Thyroid gland (tissue), 4 donors: ENCODE measurements at regions not wholly inside any gene's neighbourhood (a gene's known extent, or its start where the extent isn't known, plus 50 kb on each side); places are given as distances from the start of the nearest gene placed in this dataset.

Experiments
- DNase-seq, 2 donors: peaks; one replicate each; pipeline ENCODE4 v3.0.0-alpha.2; 2019
- H3K27ac ChIP-seq, 3 donors: fragments of 200-600 bp; sonication (generic); 1 replicate in 2 of 3; 2 replicates in 1 of 3; pipeline ENCODE4 v1.5.1; 2016 to 2019; ENCODE audit warnings: mild to moderate bottlenecking in 1 of 3, moderate library complexity in 1 of 3
- H3K27me3 ChIP-seq: fragments of 200-600 bp; sonication (generic); one replicate; pipeline ENCODE4 v1.5.1; 2019
- H3K36me3 ChIP-seq, 2 donors: fragments of 200-600 bp; sonication (generic); one replicate each; pipeline ENCODE4 v1.5.1; 2016 to 2019
- H3K4me1 ChIP-seq, 2 donors: fragments of 200-600 bp; sonication (generic); one replicate each; pipeline ENCODE4 v1.5.1; 2017 to 2019
- H3K4me3 ChIP-seq, 3 donors: fragments of 200-600 bp; sonication (generic); replicated peaks in 1 of 3; 1 replicate in 2 of 3; 2 replicates in 1 of 3; pipeline ENCODE4 v1.5.1; 2016; ENCODE audit warnings: mild to moderate bottlenecking in 1 of 3
- H3K9me3 ChIP-seq: fragments of 200-600 bp; sonication (generic); one replicate; pipeline ENCODE4 v1.5.1; 2017
- CTCF ChIP-seq, 6 experiments: fragments of 200-600 bp in 3 of 6; fragments of 450-650 bp in 3 of 6; sonication (generic) in 3 of 6; IDR thresholded peaks; one replicate each; pipeline ENCODE4 v1.5.1; 2016 to 2019; ENCODE audit warnings: antibody characterized with exemption in 6 of 6, mild to moderate bottlenecking in 2 of 6, inconsistent platforms in 1 of 6, moderate library complexity in 1 of 6
- POLR2A ChIP-seq, 2 donors: fragments of 450-650 bp; IDR thresholded peaks; one replicate each; pipeline ENCODE4 v1.6.1; 2017; ENCODE audit warnings: antibody characterized with exemption in 2 of 2, mild to moderate bottlenecking in 2 of 2, moderate library complexity in 1 of 2
- WGBS, 2 donors: methylation state at CpG; one replicate each; pipeline ENCODE4 v1.1.5; 2017; 5-methylcytosine and 5-hydroxymethylcytosine counted together
- intact Hi-C: fragments of 100-400 bp; cut with DNase I; formaldehyde crosslinking; loops from one replicate; pipeline ENCODE4 v1.15.1; 2023

GRCh38 chr2:833180-833579, 117.5 kb upstream of the SNTG2 start:
- intact Hi-C loops = no loop called here
- no peak for DNase-seq
- 84 to 91% methylated on average over 5 of the region's 5 CpGs for WGBS, 2 donors

GRCh38 chr2:832635-833034, 118.0 kb upstream of the SNTG2 start:
- Histone ChIP-seq H3K27ac (no peak overlapping the region), H3K9me3 (no peaks in the 10 kb centered on the region), H3K36me3 (no peaks in the 10 kb centered on the region), H3K27me3 (no peaks in the 10 kb centered on the region), H3K4me1 (peaks cover 4 to 11% of the 10 kb centered on the region in 2 donors), H3K4me3 (no peak overlapping the region)
- intact Hi-C loops = no loop called here
- WGBS, 2 donors = 76 to 89% methylated on average over 2 of the region's 2 CpGs
- DNase-seq = no peak
- TF ChIP-seq POLR2A (IDR thresholded peaks at IDR 0.05) (no peak), CTCF (IDR thresholded peaks at IDR 0.05) (no peak)

More at GRCh38 chr2:833180-833579, 117.5 kb upstream of the SNTG2 start:
- Histone ChIP-seq H3K4me1 (peaks cover 4 to 11% of the 10 kb centered on the region in 2 donors), H3K27ac (no peak overlapping the region), H3K4me3 (no peak overlapping the region), H3K27me3 (no peaks in the 10 kb centered on the region), H3K9me3 (no peaks in the 10 kb centered on the region), H3K36me3 (no peaks in the 10 kb centered on the region)
- TF ChIP-seq POLR2A (IDR thresholded peaks at IDR 0.05) = no peak
- no peak for TF ChIP-seq CTCF (IDR thresholded peaks at IDR 0.05)

GRCh38 chr2:831622-832021, 119.0 kb upstream of the SNTG2 start:
- Histone ChIP-seq H3K4me1 (peaks cover 4 to 11% of the 10 kb centered on the region in 2 donors), H3K36me3 (no peaks in the 10 kb centered on the region), H3K27me3 (no peaks in the 10 kb centered on the region), H3K27ac (no peak overlapping the region), H3K9me3 (no peaks in the 10 kb centered on the region), H3K4me3 (no peak overlapping the region)
- no peak for DNase-seq
- TF ChIP-seq POLR2A (IDR thresholded peaks at IDR 0.05) (no peak), CTCF (IDR thresholded peaks at IDR 0.05) (no peak)
- WGBS, 2 donors = 21 to 23% methylated on average over 5 of the region's 5 CpGs
- intact Hi-C loops = no loop called here

GRCh38 chr2:831225-831536, 119.5 kb upstream of the SNTG2 start:
- peaks cover 4 to 11% of the 10 kb centered on the region in 2 donors for H3K4me1 ChIP-seq
- H3K36me3 ChIP-seq = no peaks in the 10 kb centered on the region
- no peaks in the 10 kb centered on the region for H3K9me3 ChIP-seq
- DNase-seq = no peak
- H3K27me3 ChIP-seq = no peaks in the 10 kb centered on the region
- intact Hi-C loops = no loop called here
- H3K4me3 ChIP-seq = no peak overlapping the region
- TF ChIP-seq POLR2A (IDR thresholded peaks at IDR 0.05) (no peak), CTCF (IDR thresholded peaks at IDR 0.05) (no peak)
- H3K27ac ChIP-seq = no peak overlapping the region
- WGBS, 2 donors = 92 to 95% methylated on average over 8 of the region's 8 CpGs

- no peaks in the 10 kb centered on the region for H3K9me3 ChIP-seq
- H3K4me3 ChIP-seq = no peak overlapping the region
- no peak for DNase-seq
- no peaks in the 10 kb centered on the region for H3K27me3 ChIP-seq
- TF ChIP-seq POLR2A (IDR thresholded peaks at IDR 0.05) (no peak), CTCF (IDR thresholded peaks at IDR 0.05) (no peak)
- WGBS, 2 donors = 82 to 87% methylated on average over 10 of the region's 10 CpGs
- H3K27ac ChIP-seq = no peak overlapping the region
- H3K36me3 ChIP-seq = no peaks in the 10 kb centered on the region
- H3K4me1 ChIP-seq = peaks cover 4 to 11% of the 10 kb centered on the region in 2 donors
- intact Hi-C loops = no loop called here
Measured at GRCh38 chr2:830419-831224, 120.0 kb upstream of the SNTG2 start.
